Lung (tissue), 11 donors: ENCODE measurements at regions not wholly inside any gene's neighbourhood (a gene's known extent, or its start where the extent isn't known, plus 50 kb on each side); places are given as distances from the start of the nearest gene placed in this dataset.

Experiments used
- ATAC-seq: fragments of 200-7000 bp; cut with Tn5 transposase; one replicate; pipeline ENCODE4 v1.9.1; 2020; ENCODE audit warnings: moderate number of reproducible peaks; ENCODE audit not compliant: insufficient read depth, low FRiP score
- DNase-seq, 3 donors: peaks; one replicate each; pipeline ENCODE4 v3.0.0-alpha.2; 2013 to 2017
- H3K27ac ChIP-seq, 2 donors: one replicate each; pipeline ENCODE4 v1.5.1; 2013; ENCODE audit warnings: mild to moderate bottlenecking in 2 of 2, moderate library complexity in 2 of 2, control low read depth in 1 of 2, inconsistent platforms in 1 of 2, low read depth in 1 of 2, low read length in 1 of 2
- H3K27me3 ChIP-seq, 3 donors: one replicate each; pipeline ENCODE4 v1.5.1; 2013; ENCODE audit warnings: low read length in 2 of 3; ENCODE audit not compliant: control insufficient read depth in 3 of 3, insufficient read depth in 3 of 3
- H3K36me3 ChIP-seq, 4 donors: one replicate each; pipeline ENCODE4 v1.5.1; 2013; ENCODE audit warnings: low read length in 4 of 4, mild to moderate bottlenecking in 1 of 4, moderate library complexity in 1 of 4; ENCODE audit not compliant: control insufficient read depth in 4 of 4, insufficient read depth in 4 of 4
- H3K4me1 ChIP-seq, 5 donors: one replicate each; pipeline ENCODE4 v1.5.1; 2013; ENCODE audit warnings: low read length in 5 of 5, mild to moderate bottlenecking in 2 of 5, moderate library complexity in 1 of 5; ENCODE audit not compliant: control insufficient read depth in 5 of 5, insufficient read depth in 5 of 5
- H3K4me3 ChIP-seq: one replicate; pipeline ENCODE4 v1.5.1; 2013; ENCODE audit warnings: mild to moderate bottlenecking, control low read depth, moderate library complexity
- H3K9ac ChIP-seq, 2 donors: one replicate each; pipeline ENCODE4 v1.5.1; 2013; ENCODE audit warnings: low read length in 2 of 2, control low read depth in 1 of 2; ENCODE audit not compliant: insufficient read depth in 1 of 2
- H3K9me3 ChIP-seq, 4 donors: one replicate each; pipeline ENCODE4 v1.5.1; 2013; ENCODE audit warnings: low read length in 3 of 4, mild to moderate bottlenecking in 1 of 4, moderate library complexity in 1 of 4; ENCODE audit not compliant: control insufficient read depth in 4 of 4, insufficient read depth in 3 of 4
- WGBS, 2 donors: extraction: QIAGEN DNeasy Blood & Tissue Kit; methylation state at CpG; one replicate each; pipeline ENCODE4 v1.1.7; 2013; 5-methylcytosine and 5-hydroxymethylcytosine counted together
- TF ChIP-seq, protein P1 (sequence below): IDR thresholded peaks from 2 replicates; pipeline ENCODE4 v1.5.1; 2012; ENCODE audit warnings: mild to moderate bottlenecking; ENCODE audit errors: control extremely low read depth, extremely low read depth
- donor health status: control.
- donor health status: control.
- donor health status: Bipolar disorder and iron deficiency.
- donor health status: healthy.
- donor health status: DM: yes; HTN: yes; CAD: no.

GRCh38 chr19:21611659-21612402 lies 106.4 kb downstream of the ZNF429 start:
- Histone ChIP-seq H3K9me3 (peaks cover 0 to 3% (median 0%) of the 10 kb centered on the region in 4 donors), H3K36me3 (no peaks in the 10 kb centered on the region), H3K27me3 (no peaks in the 10 kb centered on the region), H3K9ac (no peak overlapping the region), H3K27ac (no peak overlapping the region), H3K4me3 (no peak overlapping the region), H3K4me1 (peaks cover 0 to 6% (median 0%) of the 10 kb centered on the region in 5 donors)
- 61 to 63% methylated on average over 4 of the region's 4 CpGs for WGBS, 2 donors
- no peak for ATAC-seq
- no peak for DNase-seq
- TF ChIP-seq, protein P1, sequence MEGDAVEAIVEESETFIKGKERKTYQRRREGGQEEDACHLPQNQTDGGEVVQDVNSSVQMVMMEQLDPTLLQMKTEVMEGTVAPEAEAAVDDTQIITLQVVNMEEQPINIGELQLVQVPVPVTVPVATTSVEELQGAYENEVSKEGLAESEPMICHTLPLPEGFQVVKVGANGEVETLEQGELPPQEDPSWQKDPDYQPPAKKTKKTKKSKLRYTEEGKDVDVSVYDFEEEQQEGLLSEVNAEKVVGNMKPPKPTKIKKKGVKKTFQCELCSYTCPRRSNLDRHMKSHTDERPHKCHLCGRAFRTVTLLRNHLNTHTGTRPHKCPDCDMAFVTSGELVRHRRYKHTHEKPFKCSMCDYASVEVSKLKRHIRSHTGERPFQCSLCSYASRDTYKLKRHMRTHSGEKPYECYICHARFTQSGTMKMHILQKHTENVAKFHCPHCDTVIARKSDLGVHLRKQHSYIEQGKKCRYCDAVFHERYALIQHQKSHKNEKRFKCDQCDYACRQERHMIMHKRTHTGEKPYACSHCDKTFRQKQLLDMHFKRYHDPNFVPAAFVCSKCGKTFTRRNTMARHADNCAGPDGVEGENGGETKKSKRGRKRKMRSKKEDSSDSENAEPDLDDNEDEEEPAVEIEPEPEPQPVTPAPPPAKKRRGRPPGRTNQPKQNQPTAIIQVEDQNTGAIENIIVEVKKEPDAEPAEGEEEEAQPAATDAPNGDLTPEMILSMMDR: no peak

DNA sequence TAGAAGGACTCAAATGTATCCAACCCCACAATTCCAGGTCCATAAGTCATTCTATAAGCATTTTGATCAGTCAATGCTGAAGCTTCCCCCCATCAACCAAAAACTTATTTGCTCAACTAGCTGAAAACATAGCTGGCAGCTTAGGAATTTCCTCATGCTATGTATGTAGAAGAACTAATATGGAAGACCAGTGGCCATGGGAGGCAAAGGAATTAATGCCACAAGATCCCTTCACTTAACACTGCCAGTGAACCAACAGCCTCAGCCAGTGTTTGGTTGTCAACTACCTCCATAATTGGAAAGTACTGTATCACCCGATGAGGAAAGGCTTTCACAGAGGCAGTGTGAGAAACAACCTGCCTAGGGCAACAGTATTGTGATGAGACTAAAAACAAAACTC lies 105.4 kb downstream of the ZNF429 start:
- ATAC-seq (no peak), DNase-seq (no peak)
- no peak overlapping the region for H3K9ac ChIP-seq
- no peaks in the 10 kb centered on the region for H3K27me3 ChIP-seq
- H3K4me1 ChIP-seq: peaks cover 0 to 6% (median 0%) of the 10 kb centered on the region in 5 donors
- H3K27ac ChIP-seq: no peak overlapping the region
- no peak overlapping the region for H3K4me3 ChIP-seq
- TF ChIP-seq, protein P1: no peak
- no peaks in the 10 kb centered on the region for H3K36me3 ChIP-seq
- peaks cover 0 to 3% (median 0%) of the 10 kb centered on the region in 4 donors for H3K9me3 ChIP-seq
- 97 to 100% methylated on average over 1 of the region's 1 CpG for WGBS, 2 donors

DNA sequence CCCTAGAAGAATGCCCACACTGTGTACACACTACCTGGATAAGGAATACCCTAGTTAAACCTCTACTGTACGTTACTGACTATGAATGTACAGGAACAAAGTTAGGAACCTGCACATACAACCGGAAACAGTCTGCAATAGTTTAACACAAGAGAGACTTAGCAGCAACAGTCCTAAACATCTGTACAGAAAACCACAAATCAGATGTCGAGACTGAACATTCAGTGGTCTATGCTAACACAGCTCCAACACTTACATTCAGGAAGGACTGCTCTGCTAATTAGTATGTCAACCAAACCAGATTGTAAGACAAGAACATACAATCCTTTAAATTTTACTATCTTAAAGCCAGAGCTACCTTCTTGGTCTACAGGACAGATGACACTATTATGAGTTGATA lies 104.9 kb downstream of the ZNF429 start:
- no peak for DNase-seq
- Histone ChIP-seq H3K9me3 (peaks cover 0 to 3% (median 0%) of the 10 kb centered on the region in 4 donors), H3K27me3 (no peaks in the 10 kb centered on the region), H3K4me3 (no peak overlapping the region), H3K36me3 (no peaks in the 10 kb centered on the region), H3K9ac (no peak overlapping the region), H3K27ac (no peak overlapping the region), H3K4me1 (peaks cover 0 to 6% (median under 1%) of the 10 kb centered on the region in 5 donors)
- no peak for ATAC-seq
- TF ChIP-seq, protein P1: no peak
- 52 to 69% methylated on average over 3 of the region's 3 CpGs for WGBS, 2 donors
